Tibial nerve (tissue), 4 donors: ENCODE measurements at regions not wholly inside any gene's neighbourhood (a gene's known extent, or its start where the extent isn't known, plus 50 kb on each side); places are given as distances from the start of the nearest gene placed in this dataset.

Experiments
- DNase-seq, 2 donors: peaks; one replicate each; pipeline ENCODE4 v3.0.0-alpha.2; 2019; ENCODE audit warnings: low spot score in 2 of 2
- H3K27ac ChIP-seq, 4 donors: fragments of 200-600 bp; sonication (generic) in 3 of 4; one replicate each; pipeline ENCODE4 v1.5.1; 2017 to 2019; ENCODE audit warnings: mild to moderate bottlenecking in 1 of 4
- H3K27me3 ChIP-seq, 2 donors: fragments of 200-600 bp; sonication (generic) in 1 of 2; one replicate each; pipeline versions ENCODE4 v1.5.1 to v1.6.0; 2017 to 2019
- H3K36me3 ChIP-seq, 3 donors: fragments of 200-600 bp; sonication (generic); one replicate each; pipeline ENCODE4 v1.5.1; 2018 to 2019
- H3K4me1 ChIP-seq, 4 donors: fragments of 200-600 bp; sonication (generic) in 3 of 4; one replicate each; pipeline ENCODE4 v1.5.1; 2017 to 2019
- H3K4me3 ChIP-seq, 4 donors: fragments of 200-600 bp; sonication (generic) in 3 of 4; one replicate each; pipeline ENCODE4 v1.5.1; 2017 to 2019; ENCODE audit warnings: mild to moderate bottlenecking in 1 of 4, moderate library complexity in 1 of 4
- H3K9me3 ChIP-seq, 4 donors: fragments of 200-600 bp; sonication (generic) in 3 of 4; one replicate each; pipeline ENCODE4 v1.5.1; 2017 to 2019
- EP300 ChIP-seq, 2 donors: sonication (generic); formaldehyde crosslinking; IDR thresholded peaks; one replicate each; pipeline ENCODE4 v1.6.1; 2017; ENCODE audit warnings: antibody characterized with exemption in 2 of 2, mild to moderate bottlenecking in 1 of 2
- POLR2A ChIP-seq, 2 donors: fragments of 450-650 bp; IDR thresholded peaks; one replicate each; pipeline ENCODE4 v1.6.1; 2017; ENCODE audit warnings: antibody characterized with exemption in 2 of 2, mild to moderate bottlenecking in 2 of 2, moderate library complexity in 2 of 2
- WGBS, 2 donors: methylation state at CpG; one replicate each; pipeline ENCODE4 v1.1.5; 2018; 5-methylcytosine and 5-hydroxymethylcytosine counted together
- TF ChIP-seq, protein P1 (sequence below), 5 experiments: fragments of 200-600 bp in 3 of 5; fragments of 450-650 bp in 2 of 5; sonication (generic) in 3 of 5; IDR thresholded peaks; one replicate each; pipeline ENCODE4 v1.5.1; 2016 to 2019; ENCODE audit warnings: antibody characterized with exemption in 5 of 5, mild to moderate bottlenecking in 3 of 5, moderate library complexity in 2 of 5

DNA sequence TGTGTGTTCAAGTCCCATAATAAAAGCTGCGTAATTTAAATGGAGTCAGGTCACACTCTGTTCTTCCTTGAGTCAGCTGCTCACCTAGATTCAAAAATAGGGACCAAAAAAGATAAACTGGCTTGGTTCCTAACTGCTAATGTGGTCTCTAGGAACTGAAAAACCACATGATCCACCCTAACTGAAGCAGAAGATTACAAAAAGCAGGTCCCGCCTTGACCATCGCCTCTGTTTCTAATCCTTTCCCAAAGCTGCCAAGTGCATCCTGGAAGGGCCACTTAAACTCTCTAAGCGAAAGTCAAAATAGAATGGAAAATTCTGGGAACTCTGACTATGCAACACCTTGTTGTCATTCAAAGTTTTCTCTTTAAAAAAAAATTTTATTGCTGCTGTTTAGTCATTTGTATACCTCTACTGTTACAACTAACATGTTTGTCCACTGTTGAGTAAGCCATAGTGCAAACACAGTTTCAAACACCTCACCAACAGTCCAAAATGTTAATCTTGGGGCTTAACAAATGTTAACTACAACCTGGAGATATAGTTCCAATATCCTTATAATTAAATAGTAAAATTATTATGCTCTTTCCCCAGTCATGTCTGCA, 88.9 kb upstream of the THBS1 start:
- no peak overlapping the region for H3K4me3 ChIP-seq
- H3K36me3 ChIP-seq = no peaks in the 10 kb centered on the region
- WGBS, 2 donors = 56 to 61% methylated on average over 4 of the region's 4 CpGs
- no peak for TF ChIP-seq EP300 (IDR thresholded peaks at IDR 0.05)
- TF ChIP-seq POLR2A (IDR thresholded peaks at IDR 0.05) = no peak
- TF ChIP-seq, protein P1, sequence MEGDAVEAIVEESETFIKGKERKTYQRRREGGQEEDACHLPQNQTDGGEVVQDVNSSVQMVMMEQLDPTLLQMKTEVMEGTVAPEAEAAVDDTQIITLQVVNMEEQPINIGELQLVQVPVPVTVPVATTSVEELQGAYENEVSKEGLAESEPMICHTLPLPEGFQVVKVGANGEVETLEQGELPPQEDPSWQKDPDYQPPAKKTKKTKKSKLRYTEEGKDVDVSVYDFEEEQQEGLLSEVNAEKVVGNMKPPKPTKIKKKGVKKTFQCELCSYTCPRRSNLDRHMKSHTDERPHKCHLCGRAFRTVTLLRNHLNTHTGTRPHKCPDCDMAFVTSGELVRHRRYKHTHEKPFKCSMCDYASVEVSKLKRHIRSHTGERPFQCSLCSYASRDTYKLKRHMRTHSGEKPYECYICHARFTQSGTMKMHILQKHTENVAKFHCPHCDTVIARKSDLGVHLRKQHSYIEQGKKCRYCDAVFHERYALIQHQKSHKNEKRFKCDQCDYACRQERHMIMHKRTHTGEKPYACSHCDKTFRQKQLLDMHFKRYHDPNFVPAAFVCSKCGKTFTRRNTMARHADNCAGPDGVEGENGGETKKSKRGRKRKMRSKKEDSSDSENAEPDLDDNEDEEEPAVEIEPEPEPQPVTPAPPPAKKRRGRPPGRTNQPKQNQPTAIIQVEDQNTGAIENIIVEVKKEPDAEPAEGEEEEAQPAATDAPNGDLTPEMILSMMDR (IDR thresholded peaks at IDR 0.05) = no peak
- H3K27me3 ChIP-seq = no peaks in the 10 kb centered on the region
- peaks cover 0 to 28% (median 4%) of the 10 kb centered on the region in 4 donors for H3K4me1 ChIP-seq
- H3K27ac ChIP-seq = peak overlapping the region in 2 of 4 donors; percentile 21 to 45
- DNase-seq = no peak
- H3K9me3 ChIP-seq = no peaks in the 10 kb centered on the region

DNA sequence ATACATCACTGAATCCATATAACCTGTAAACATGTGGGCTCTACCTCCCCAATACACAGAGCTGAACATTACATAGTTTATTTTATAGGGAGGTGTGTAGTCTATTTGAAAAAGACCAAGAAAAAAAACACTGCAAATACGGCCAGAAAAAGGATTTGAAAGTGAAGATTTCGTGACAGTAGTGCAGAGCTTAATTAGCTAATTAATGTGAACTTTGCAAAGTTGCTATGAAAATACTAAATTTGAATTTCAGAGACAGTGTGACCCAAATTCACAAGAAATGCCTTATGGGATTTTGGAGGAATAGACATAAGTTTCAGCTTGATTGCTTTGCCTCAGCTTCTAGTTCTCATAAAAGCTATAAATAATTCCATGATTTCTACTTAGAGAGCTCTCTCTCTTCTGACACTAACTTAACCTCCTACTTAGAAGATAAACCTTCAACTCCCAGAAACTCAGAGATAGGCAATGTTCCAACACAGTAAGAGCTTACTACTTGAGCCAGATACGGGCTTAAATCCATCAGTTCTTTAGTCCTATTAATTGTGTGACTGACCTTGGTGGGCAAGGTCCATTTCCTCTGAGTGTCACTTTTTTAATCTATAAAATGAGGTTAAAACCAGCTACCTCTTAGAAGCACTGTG, 87.3 kb upstream of the THBS1 start:
- no peaks in the 10 kb centered on the region for H3K36me3 ChIP-seq
- TF ChIP-seq, protein P1 (IDR thresholded peaks at IDR 0.05) = no peak
- no peak for TF ChIP-seq EP300 (IDR thresholded peaks at IDR 0.05)
- TF ChIP-seq POLR2A (IDR thresholded peaks at IDR 0.05) = no peak
- no peak for DNase-seq
- peaks cover 0 to 36% (median 7%) of the 10 kb centered on the region in 4 donors for H3K4me1 ChIP-seq
- WGBS, 2 donors = 72 to 77% methylated on average over 3 of the region's 3 CpGs
- H3K27me3 ChIP-seq = no peaks in the 10 kb centered on the region
- no peaks in the 10 kb centered on the region for H3K9me3 ChIP-seq
- H3K4me3 ChIP-seq = no peak overlapping the region
- H3K27ac ChIP-seq = no peak overlapping the region

DNA sequence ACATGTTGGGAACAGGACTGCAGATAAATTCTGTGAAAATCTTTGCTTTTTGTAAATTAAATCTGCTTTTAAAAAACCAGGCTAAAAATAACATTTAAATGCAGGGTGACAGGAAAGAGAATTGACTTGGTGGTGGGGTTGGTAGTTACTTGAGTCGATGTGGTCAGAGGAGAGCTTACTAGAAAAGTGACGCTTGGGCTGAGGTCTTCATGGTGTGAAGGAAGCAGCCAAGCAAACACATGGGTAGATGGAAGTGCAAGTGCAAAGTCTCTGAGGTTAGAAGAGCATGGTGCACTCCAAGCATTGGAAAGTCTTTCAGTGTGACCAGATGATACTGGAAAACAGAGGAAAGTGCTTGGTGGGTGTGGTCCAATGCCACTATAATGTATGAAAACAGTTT, 86.4 kb upstream of the THBS1 start:
- Histone ChIP-seq H3K9me3 (no peaks in the 10 kb centered on the region), H3K27me3 (no peaks in the 10 kb centered on the region), H3K36me3 (no peaks in the 10 kb centered on the region), H3K4me1 (peaks cover 0 to 35% (median 7%) of the 10 kb centered on the region in 4 donors), H3K4me3 (no peak overlapping the region), H3K27ac (no peak overlapping the region)
- WGBS, 2 donors = 82 to 88% methylated on average over 2 of the region's 2 CpGs
- TF ChIP-seq EP300 (IDR thresholded peaks at IDR 0.05) (no peak), POLR2A (IDR thresholded peaks at IDR 0.05) (no peak)
- TF ChIP-seq, protein P1 (IDR thresholded peaks at IDR 0.05) = no peak
- DNase-seq = no peak

DNA sequence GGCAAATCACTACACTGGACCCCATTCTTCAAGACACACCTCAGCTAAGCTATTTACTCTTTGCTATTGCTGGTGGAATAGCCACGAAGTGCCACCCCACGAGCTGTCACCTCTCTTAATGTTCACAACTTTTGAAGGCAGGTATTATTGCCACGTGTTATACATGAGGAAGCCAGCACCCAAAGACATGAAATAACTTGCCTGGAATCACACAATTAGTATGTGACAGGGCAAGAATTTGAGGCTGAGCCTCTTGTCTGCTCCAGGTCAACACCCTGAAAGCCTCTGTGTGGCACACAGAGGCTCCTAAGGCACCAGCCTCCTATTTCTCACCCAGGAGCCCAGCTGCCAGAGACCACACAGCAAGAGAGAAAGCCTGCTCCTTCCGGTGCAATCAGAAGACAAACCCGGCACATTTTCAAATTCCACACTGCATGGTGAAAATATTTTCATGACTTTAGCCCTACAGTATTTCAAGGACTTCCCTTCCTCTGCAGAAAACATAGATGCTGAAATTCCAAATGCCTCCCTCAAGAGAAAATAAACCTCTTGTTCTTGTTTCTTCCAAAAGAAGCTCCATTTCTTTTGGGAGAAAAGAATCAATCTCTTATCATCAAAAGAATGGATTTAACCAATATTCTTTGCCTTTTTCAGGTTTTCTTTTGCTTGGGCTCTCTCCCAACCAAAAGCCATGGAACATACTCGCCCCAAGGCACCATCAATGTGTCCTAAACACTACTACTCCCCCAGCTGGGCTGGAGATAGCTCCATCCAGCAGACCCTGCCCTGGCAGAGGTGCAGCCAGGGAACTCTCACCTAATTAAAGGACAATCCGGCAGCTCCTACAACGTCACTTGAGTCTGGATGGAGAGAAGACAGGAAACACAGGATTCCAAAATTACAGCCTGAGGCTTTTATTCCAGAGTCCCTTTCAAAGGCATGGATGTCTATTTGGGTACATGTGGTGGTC, 84.7 kb upstream of the THBS1 start:
- peak overlapping the region in 3 of 4 donors; percentile 31 to 70 (median 68) for H3K27ac ChIP-seq
- DNase-seq = no peak
- TF ChIP-seq EP300 (IDR thresholded peaks at IDR 0.05) = no peak
- TF ChIP-seq, protein P1 (IDR thresholded peaks at IDR 0.05) = no peak
- no peak for TF ChIP-seq POLR2A (IDR thresholded peaks at IDR 0.05)
- no peaks in the 10 kb centered on the region for H3K36me3 ChIP-seq
- H3K27me3 ChIP-seq = no peaks in the 10 kb centered on the region
- peaks cover 0 to 35% (median 7%) of the 10 kb centered on the region in 4 donors for H3K4me1 ChIP-seq
- 40 to 49% methylated on average over 8 of the region's 8 CpGs for WGBS, 2 donors
- H3K4me3 ChIP-seq = no peak overlapping the region
- H3K9me3 ChIP-seq = no peaks in the 10 kb centered on the region
